Endothelial cell of umbilical vein (primary cell): ENCODE measurements at regions not wholly inside any gene's neighbourhood (a gene's known extent, or its start where the extent isn't known, plus 50 kb on each side); places are given as distances from the start of the nearest gene placed in this dataset.

Experiments used
- EZH2 ChIP-seq: IDR thresholded peaks from 2 replicates; pipeline ENCODE4 v1.6.1; 2012; ENCODE audit warnings: borderline replicate concordance, low read depth, mild to moderate bottlenecking, moderate library complexity, low read length, inconsistent platforms; ENCODE audit not compliant: severe bottlenecking
- FOS ChIP-seq: IDR thresholded peaks from 2 replicates; pipeline ENCODE4 v1.6.1; 2011; ENCODE audit warnings: mild to moderate bottlenecking, low read length, moderate library complexity, borderline replicate concordance; ENCODE audit not compliant: insufficient read depth
- POLR2A ChIP-seq: IDR thresholded peaks from 2 replicates; pipeline ENCODE4 v1.6.1; 2012; ENCODE audit warnings: low read depth, mild to moderate bottlenecking, control low read depth, low read length
- TF ChIP-seq, protein P1 (sequence below), 2 donors: IDR thresholded peaks; 1 replicate in 1 of 2; 2 replicates in 1 of 2; pipeline ENCODE4 v1.5.1; 2011; ENCODE audit warnings: low read length in 2 of 2, mild to moderate bottlenecking in 2 of 2, moderate library complexity in 2 of 2, control low read depth in 1 of 2, inconsistent platforms in 1 of 2, low read depth in 1 of 2; ENCODE audit not compliant: insufficient read depth in 1 of 2; ENCODE audit errors: extremely low read depth in 1 of 2
- TF ChIP-seq, protein P2 (sequence below): IDR thresholded peaks from 2 replicates; pipeline ENCODE4 v1.6.1; 2011; ENCODE audit not compliant: insufficient read depth, insufficient read length

DNA sequence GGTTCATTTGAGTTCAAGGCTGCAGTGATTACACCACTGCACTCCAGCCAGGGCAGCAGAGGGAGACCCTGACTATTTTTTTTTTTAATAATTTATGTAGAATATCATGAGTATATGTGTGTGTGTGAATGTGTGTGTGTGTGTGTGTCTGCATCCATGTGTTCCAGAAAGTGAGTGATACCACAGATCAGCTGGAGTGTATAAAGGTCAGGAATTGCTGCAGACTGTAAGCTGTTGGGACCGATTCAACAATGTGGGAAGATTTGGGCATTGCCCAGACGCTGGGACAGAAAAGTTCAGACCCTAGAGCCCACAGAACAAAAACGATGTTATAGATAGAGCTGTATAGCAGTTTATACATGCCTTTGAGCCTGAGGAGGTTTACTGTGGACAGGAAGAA, 435.6 kb downstream of the CCSER2 start:
- TF ChIP-seq, protein P1, sequence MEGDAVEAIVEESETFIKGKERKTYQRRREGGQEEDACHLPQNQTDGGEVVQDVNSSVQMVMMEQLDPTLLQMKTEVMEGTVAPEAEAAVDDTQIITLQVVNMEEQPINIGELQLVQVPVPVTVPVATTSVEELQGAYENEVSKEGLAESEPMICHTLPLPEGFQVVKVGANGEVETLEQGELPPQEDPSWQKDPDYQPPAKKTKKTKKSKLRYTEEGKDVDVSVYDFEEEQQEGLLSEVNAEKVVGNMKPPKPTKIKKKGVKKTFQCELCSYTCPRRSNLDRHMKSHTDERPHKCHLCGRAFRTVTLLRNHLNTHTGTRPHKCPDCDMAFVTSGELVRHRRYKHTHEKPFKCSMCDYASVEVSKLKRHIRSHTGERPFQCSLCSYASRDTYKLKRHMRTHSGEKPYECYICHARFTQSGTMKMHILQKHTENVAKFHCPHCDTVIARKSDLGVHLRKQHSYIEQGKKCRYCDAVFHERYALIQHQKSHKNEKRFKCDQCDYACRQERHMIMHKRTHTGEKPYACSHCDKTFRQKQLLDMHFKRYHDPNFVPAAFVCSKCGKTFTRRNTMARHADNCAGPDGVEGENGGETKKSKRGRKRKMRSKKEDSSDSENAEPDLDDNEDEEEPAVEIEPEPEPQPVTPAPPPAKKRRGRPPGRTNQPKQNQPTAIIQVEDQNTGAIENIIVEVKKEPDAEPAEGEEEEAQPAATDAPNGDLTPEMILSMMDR (IDR thresholded peaks at IDR 0.05; ENCODE audit: extremely low read depth in 1 of 2, insufficient read depth in 1 of 2, low read depth in 1 of 2, low read length in 2 of 2), result no peak
- TF ChIP-seq EZH2 (no peak), POLR2A (no peak), FOS (no peak)
- TF ChIP-seq, protein P2, sequence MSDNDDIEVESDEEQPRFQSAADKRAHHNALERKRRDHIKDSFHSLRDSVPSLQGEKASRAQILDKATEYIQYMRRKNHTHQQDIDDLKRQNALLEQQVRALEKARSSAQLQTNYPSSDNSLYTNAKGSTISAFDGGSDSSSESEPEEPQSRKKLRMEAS, result no peak
